GM23248 (cell line): ENCODE measurements at regions not wholly inside any gene's neighbourhood (a gene's known extent, or its start where the extent isn't known, plus 50 kb on each side); places are given as distances from the start of the nearest gene placed in this dataset.
A peak's percentile ranks its signal among the peaks of the same experiment; 100 is the strongest.

Experiments
- DNase-seq: peaks from one replicate; pipeline ENCODE4 v3.0.0-alpha.2; 2015
- H2AFZ ChIP-seq: fragments of 200-600 bp; sonication (generic); 2 replicates; pipeline ENCODE4 v1.6.1; 2016; ENCODE audit warnings: antibody characterized with exemption
- H3F3A ChIP-seq: fragments of 200-600 bp; sonication (generic); 2 replicates; pipeline ENCODE4 v1.6.1; 2016; ENCODE audit warnings: mild to moderate bottlenecking, antibody characterized with exemption, mixed run types; ENCODE audit not compliant: insufficient read depth
- H3K27ac ChIP-seq: fragments of 200-600 bp; sonication (generic); 2 replicates; pipeline ENCODE4 v1.5.1; 2016; ENCODE audit warnings: mild to moderate bottlenecking
- H3K27me3 ChIP-seq: fragments of 200-600 bp; sonication (generic); replicated peaks from 2 replicates; pipeline ENCODE4 v1.6.1; 2016; ENCODE audit warnings: mild to moderate bottlenecking; ENCODE audit not compliant: insufficient read depth
- H3K36me3 ChIP-seq: fragments of 200-600 bp; sonication (generic); 2 replicates; pipeline ENCODE4 v1.6.1; 2016; ENCODE audit warnings: low read depth, mild to moderate bottlenecking
- H3K4me1 ChIP-seq: fragments of 200-600 bp; sonication (generic); 2 replicates; pipeline ENCODE4 v1.6.1; 2016; ENCODE audit warnings: mild to moderate bottlenecking; ENCODE audit not compliant: insufficient read depth
- H3K4me2 ChIP-seq: fragments of 200-600 bp; sonication (generic); one replicate; pipeline ENCODE4 v1.6.1; 2016; ENCODE audit warnings: mild to moderate bottlenecking; ENCODE audit not compliant: unreplicated experiment
- H3K4me3 ChIP-seq: fragments of 200-600 bp; sonication (generic); 2 replicates; pipeline ENCODE4 v1.5.1; 2016; ENCODE audit warnings: mild to moderate bottlenecking
- H3K79me2 ChIP-seq: fragments of 200-600 bp; sonication (generic); 2 replicates; pipeline ENCODE4 v1.6.1; 2016; ENCODE audit warnings: mild to moderate bottlenecking; ENCODE audit not compliant: insufficient read depth
- H3K9ac ChIP-seq: fragments of 200-600 bp; sonication (generic); 2 replicates; pipeline ENCODE4 v1.6.1; 2016; ENCODE audit warnings: mild to moderate bottlenecking
- H3K9me2 ChIP-seq: fragments of 200-600 bp; sonication (generic); 2 replicates; pipeline ENCODE4 v1.6.1; 2016; ENCODE audit warnings: mixed run types, mild to moderate bottlenecking, moderate library complexity; ENCODE audit not compliant: insufficient read depth
- H3K9me3 ChIP-seq: fragments of 200-600 bp; sonication (generic); one replicate; pipeline ENCODE4 v1.6.1; 2017; ENCODE audit warnings: low read depth
- H4K20me1 ChIP-seq: fragments of 200-600 bp; sonication (generic); 2 replicates; pipeline ENCODE4 v1.6.0; 2016; ENCODE audit not compliant: insufficient read depth
- EZH2 ChIP-seq: fragments of 200-600 bp; sonication (generic); IDR thresholded peaks from 2 replicates; pipeline ENCODE4 v1.6.1; 2018; ENCODE audit warnings: antibody characterized with exemption, mild to moderate bottlenecking; ENCODE audit not compliant: insufficient read depth, poor library complexity, severe bottlenecking
- EZH2phosphoT487 ChIP-seq: fragments of 200-600 bp; sonication (generic); IDR thresholded peaks from 2 replicates; pipeline ENCODE4 v1.6.1; 2018; ENCODE audit warnings: antibody characterized with exemption, moderate library complexity, mild to moderate bottlenecking, low read depth; ENCODE audit not compliant: insufficient read depth
- WGBS, 2 experiments: methylation state at CpG; one replicate each; pipeline ENCODE4 v1.1.6; 2015 to 2017; ENCODE audit warnings: low lambda C conversion rate in 2 of 2, low coverage in 1 of 2; ENCODE audit errors: missing lambda C conversion rate in 2 of 2; 5-methylcytosine and 5-hydroxymethylcytosine counted together
- in situ Hi-C: fragments of 300-500 bp; cut with MboI; formaldehyde crosslinking; loops from 2 replicates; pipeline ENCODE4 v1.15.0; 2020

DNA sequence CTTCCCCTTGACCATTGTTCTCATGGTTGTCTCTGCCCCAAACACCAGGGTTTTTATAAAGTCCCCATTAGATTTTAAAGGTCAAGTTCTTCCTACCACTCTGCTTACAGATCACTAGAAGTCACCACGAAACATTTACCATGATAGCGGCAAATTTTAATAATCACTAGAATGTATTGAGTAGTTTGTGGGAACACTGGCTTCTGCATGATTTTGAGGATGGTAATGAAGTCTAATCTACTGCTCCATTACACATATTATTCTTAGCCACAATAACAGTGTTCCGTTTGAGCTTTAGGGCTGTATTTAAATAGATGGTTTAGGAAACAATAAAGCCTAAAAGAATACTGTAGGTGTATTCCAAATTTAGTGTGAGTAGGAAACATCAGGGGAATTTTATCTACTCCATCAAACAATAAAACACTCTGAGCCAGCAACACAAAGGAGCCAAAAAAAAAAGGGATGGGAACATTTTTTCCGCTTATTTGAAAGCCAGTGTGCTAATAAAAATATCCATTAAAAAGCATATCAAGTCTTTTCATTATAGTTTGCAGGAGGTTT, 49.7 kb downstream of the KLF12 start:
- DNase-seq, result no peak
- in situ Hi-C loops, result no loop called here
- no peaks in the 10 kb centered on the region for H3K9me3 ChIP-seq
- H4K20me1 ChIP-seq, result peaks cover 10% of the 10 kb centered on the region; the same call in 1 of the 2 replicates
- no peak overlapping the region for H3K9ac ChIP-seq
- H3K4me1 ChIP-seq, result peaks cover 12% of the 10 kb centered on the region
- WGBS, 2 experiments, result 88 to 93% methylated on average over 4 of the region's 4 CpGs
- H3K4me2 ChIP-seq, result no peak overlapping the region
- TF ChIP-seq EZH2, result no peak
- TF ChIP-seq EZH2phosphoT487, result no peak
- no peaks in the 10 kb centered on the region for H3K36me3 ChIP-seq
- no peak overlapping the region for H2AFZ ChIP-seq
- peaks cover 96% of the 10 kb centered on the region for H3K79me2 ChIP-seq
- H3K4me3 ChIP-seq, result no peak overlapping the region
- H3K27me3 ChIP-seq, result no peaks in the 10 kb centered on the region
- H3K27ac ChIP-seq, result no peak overlapping the region
- no peaks in the 10 kb centered on the region for H3F3A ChIP-seq
- no peaks in the 10 kb centered on the region for H3K9me2 ChIP-seq

- peaks cover 10% of the 10 kb centered on the region for H3K4me1 ChIP-seq
- no peak overlapping the region for H3K27ac ChIP-seq
- no peaks in the 10 kb centered on the region for H3K9me2 ChIP-seq
- H3K4me3 ChIP-seq, result no peak overlapping the region
- H2AFZ ChIP-seq, result no peak overlapping the region
- H3F3A ChIP-seq, result no peaks in the 10 kb centered on the region
- peaks cover 96% of the 10 kb centered on the region for H3K79me2 ChIP-seq
- H3K9ac ChIP-seq, result no peak overlapping the region
- H3K4me2 ChIP-seq, result no peak overlapping the region
- no peak for DNase-seq
- no peaks in the 10 kb centered on the region for H3K9me3 ChIP-seq
- in situ Hi-C loops, result no loop called here
- TF ChIP-seq EZH2 (no peak), EZH2phosphoT487 (no peak)
- no peaks in the 10 kb centered on the region for H3K27me3 ChIP-seq
- H4K20me1 ChIP-seq, result peaks cover 10% of the 10 kb centered on the region; the same call in 1 of the 2 replicates
- 81 to 91% methylated on average over 3 of the region's 3 CpGs for WGBS, 2 experiments
- H3K36me3 ChIP-seq, result no peaks in the 10 kb centered on the region
Observed at GRCh38 chr13:74082741-74083160, 51.5 kb downstream of the KLF12 start.

DNA sequence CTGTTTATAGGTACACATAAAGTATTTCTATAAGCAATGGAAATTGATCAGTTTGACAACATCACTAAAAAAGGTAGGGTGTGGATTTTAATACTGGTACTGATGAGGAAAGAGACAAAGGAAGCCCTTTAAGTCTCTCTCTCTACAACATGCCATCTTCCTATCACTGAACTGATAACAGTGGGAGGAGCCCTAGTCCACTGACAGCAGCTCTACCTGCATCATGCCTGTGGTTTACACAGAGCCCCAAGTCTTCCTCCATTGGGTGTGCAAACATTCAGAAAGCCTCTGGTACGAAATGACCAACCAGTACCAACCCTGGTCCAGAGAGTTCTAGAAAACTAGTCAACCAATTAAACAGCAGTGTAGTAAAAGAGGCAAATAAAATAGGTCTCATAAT, 53.4 kb downstream of the KLF12 start:
- H3K9me3 ChIP-seq, result no peaks in the 10 kb centered on the region
- no peak overlapping the region for H3K4me2 ChIP-seq
- H3K27ac ChIP-seq, result no peak overlapping the region
- no peak overlapping the region for H3K9ac ChIP-seq
- WGBS, 2 experiments, result 89 to 100% methylated on average over 1 of the region's 1 CpG
- TF ChIP-seq EZH2phosphoT487 (no peak), EZH2 (no peak)
- peaks cover 20% of the 10 kb centered on the region for H3K4me1 ChIP-seq
- no peaks in the 10 kb centered on the region for H3F3A ChIP-seq
- H3K4me3 ChIP-seq, result no peak overlapping the region
- H4K20me1 ChIP-seq, result peaks cover 10% of the 10 kb centered on the region; the same call in 1 of the 2 replicates
- in situ Hi-C loops, result no loop called here
- DNase-seq, result no peak
- H3K27me3 ChIP-seq, result no peaks in the 10 kb centered on the region
- H3K79me2 ChIP-seq, result peaks cover 100% of the 10 kb centered on the region
- no peaks in the 10 kb centered on the region for H3K36me3 ChIP-seq
- H3K9me2 ChIP-seq, result no peaks in the 10 kb centered on the region
- no peak overlapping the region for H2AFZ ChIP-seq

- 22 to 31% methylated on average over 2 of the region's 2 CpGs for WGBS, 2 experiments
- TF ChIP-seq EZH2phosphoT487, result no peak
- TF ChIP-seq EZH2, result no peak
Observed at GRCh38 chr13:74077792-74078191, 56.4 kb downstream of the KLF12 start.

DNA sequence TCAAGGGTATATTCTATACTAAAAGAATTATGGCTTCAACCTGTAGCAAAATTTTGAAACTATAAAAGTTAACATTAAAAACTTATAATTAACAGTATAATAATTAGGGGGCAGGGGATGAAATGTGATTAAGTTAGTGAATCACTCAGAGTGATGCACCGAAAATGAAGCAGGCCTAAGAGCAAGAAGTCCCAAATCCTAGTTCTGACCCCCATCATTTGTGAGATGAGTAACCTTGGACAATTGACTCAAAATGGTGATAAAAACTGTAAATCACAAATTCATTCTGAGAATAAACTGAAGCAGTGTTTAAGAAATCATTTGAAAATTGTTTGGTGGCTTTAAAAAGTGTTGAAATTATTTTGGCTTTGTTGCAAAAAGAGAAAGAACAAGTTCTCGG, 56.8 kb downstream of the KLF12 start:
- Histone ChIP-seq H3K36me3 (no peaks in the 10 kb centered on the region), H3K4me2 (peak overlapping the region; percentile 26), H3K9ac (peak overlapping the region; percentile 16), H3K9me2 (no peaks in the 10 kb centered on the region), H3K9me3 (no peaks in the 10 kb centered on the region), H3K4me3 (peak overlapping the region; percentile 17; the same call in 1 of the 2 replicates), H3F3A (no peaks in the 10 kb centered on the region; the same call in 1 of the 2 replicates), H3K27ac (no peak overlapping the region), H3K4me1 (peaks cover 38% of the 10 kb centered on the region), H4K20me1 (no peaks in the 10 kb centered on the region), H2AFZ (0 out of 2 replicates have a peak overlapping the region, but pooled peaks have one; percentile 40), H3K27me3 (no peaks in the 10 kb centered on the region), H3K79me2 (peaks cover 100% of the 10 kb centered on the region)
- in situ Hi-C loops, result no loop called here
- TF ChIP-seq EZH2, result no peak
- TF ChIP-seq EZH2phosphoT487, result no peak
- WGBS, 2 experiments, result 33 to 38% methylated on average over 2 of the region's 2 CpGs
- peak; percentile 20 for DNase-seq

More at GRCh38 chr13:74077792-74078191, 56.4 kb downstream of the KLF12 start:
- Histone ChIP-seq H2AFZ (0 out of 2 replicates have a peak overlapping the region, but pooled peaks have one; percentile 40), H3K27ac (no peak overlapping the region), H3K36me3 (no peaks in the 10 kb centered on the region), H3K9me3 (no peaks in the 10 kb centered on the region), H3K4me2 (peak overlapping the region; percentile 26), H3K9me2 (no peaks in the 10 kb centered on the region), H3K4me3 (peak overlapping the region; percentile 17; the same call in 1 of the 2 replicates), H3F3A (no peaks in the 10 kb centered on the region; the same call in 1 of the 2 replicates), H3K27me3 (no peaks in the 10 kb centered on the region), H4K20me1 (no peaks in the 10 kb centered on the region), H3K4me1 (peaks cover 40% of the 10 kb centered on the region), H3K79me2 (peaks cover 100% of the 10 kb centered on the region), H3K9ac (peak overlapping the region; percentile 16)
- peak; percentile 17 for DNase-seq
- in situ Hi-C loops, result no loop called here
